Osteoblast (primary cell): ENCODE measurements at regions not wholly inside any gene's neighbourhood (a gene's known extent, or its start where the extent isn't known, plus 50 kb on each side); places are given as distances from the start of the nearest gene placed in this dataset.
A peak's percentile ranks its signal among the peaks of the same experiment; 100 is the strongest.

Experiments
- DNase-seq: peaks from one replicate; pipeline ENCODE4 v3.0.0; 2011; ENCODE audit warnings: low spot score, mixed read lengths; ENCODE audit not compliant: insufficient read length; ENCODE audit errors: missing footprints
- H2AFZ ChIP-seq: 2 replicates; pipeline ENCODE4 v1.6.0; 2011; ENCODE audit warnings: mild to moderate bottlenecking, low read length
- H3K27ac ChIP-seq: 2 replicates; pipeline ENCODE4 v1.5.1; 2011; ENCODE audit warnings: mild to moderate bottlenecking, low read depth, low read length, moderate library complexity
- H3K27me3 ChIP-seq: 2 replicates; pipeline ENCODE4 v1.6.0; 2012; ENCODE audit warnings: mild to moderate bottlenecking, control low read depth, inconsistent platforms, low read length, moderate library complexity; ENCODE audit not compliant: insufficient read depth
- H3K36me3 ChIP-seq: 2 replicates; pipeline ENCODE4 v1.5.1; 2011; ENCODE audit warnings: mild to moderate bottlenecking, low read length, control low read depth, moderate library complexity; ENCODE audit not compliant: insufficient read depth
- H3K4me1 ChIP-seq: 2 replicates; pipeline ENCODE4 v1.5.1; 2011; ENCODE audit warnings: mild to moderate bottlenecking, low read length, control low read depth, moderate library complexity; ENCODE audit not compliant: insufficient read depth
- H3K4me2 ChIP-seq: 2 replicates; pipeline ENCODE4 v1.6.0; 2011; ENCODE audit warnings: mild to moderate bottlenecking, low read length; ENCODE audit not compliant: insufficient read depth
- H3K4me3 ChIP-seq: fragments of 200-600 bp; sonication (generic); 3 replicates; pipeline ENCODE4 v1.5.1; 2012; ENCODE audit warnings: mild to moderate bottlenecking, low read length, inconsistent platforms; ENCODE audit not compliant: insufficient read depth
- H3K79me2 ChIP-seq: 2 replicates; pipeline ENCODE4 v1.6.0; 2012; ENCODE audit warnings: mild to moderate bottlenecking, low read length, control low read depth, inconsistent platforms; ENCODE audit not compliant: insufficient read depth
- H3K9me3 ChIP-seq: 2 replicates; pipeline ENCODE4 v1.5.1; 2011; ENCODE audit warnings: low read depth, low read length, control low read depth
- H4K20me1 ChIP-seq: 2 replicates; pipeline ENCODE4 v1.6.0; 2012; ENCODE audit warnings: mild to moderate bottlenecking, low read length, control low read depth; ENCODE audit not compliant: insufficient read depth
- CTCF ChIP-seq: IDR thresholded peaks from 2 replicates; pipeline ENCODE4 v1.5.1; 2011; ENCODE audit warnings: mild to moderate bottlenecking, low read depth, low read length, moderate library complexity; ENCODE audit errors: extremely low read depth

DNA sequence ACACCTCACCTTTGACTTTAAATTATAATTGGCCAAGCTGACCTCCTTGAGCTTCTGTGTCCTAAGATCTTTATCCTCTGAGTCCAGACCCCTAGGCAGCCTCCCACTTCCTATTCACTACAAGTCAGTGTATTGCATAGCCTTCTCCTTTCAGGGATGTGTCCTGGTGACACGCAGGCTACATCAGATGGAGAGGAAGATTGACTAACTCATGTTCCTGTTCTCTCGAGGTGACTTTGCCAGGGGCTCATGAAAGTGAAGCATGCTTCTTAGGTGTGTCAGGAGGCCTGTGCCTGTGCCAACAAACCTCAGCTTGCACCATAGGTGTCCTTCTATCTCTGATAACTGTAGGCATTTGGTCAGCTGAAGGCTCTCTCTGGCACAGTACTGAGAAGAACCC, 195.7 kb upstream of the HS3ST1 start:
- Histone ChIP-seq H3K4me1 (no peaks in the 10 kb centered on the region), H3K4me2 (no peak overlapping the region), H3K27ac (no peak overlapping the region), H3K4me3 (no peak overlapping the region), H3K27me3 (no peaks in the 10 kb centered on the region), H3K9me3 (no peaks in the 10 kb centered on the region), H3K79me2 (no peaks in the 10 kb centered on the region), H3K36me3 (no peaks in the 10 kb centered on the region), H2AFZ (no peak overlapping the region), H4K20me1 (no peaks in the 10 kb centered on the region)
- no peak for DNase-seq
- no peak for TF ChIP-seq CTCF

GRCh38 chr4:11623726-11624037, 195.0 kb upstream of the HS3ST1 start:
- H2AFZ ChIP-seq, result no peak overlapping the region
- H3K79me2 ChIP-seq, result no peaks in the 10 kb centered on the region
- H3K27ac ChIP-seq, result no peak overlapping the region
- H3K9me3 ChIP-seq, result no peaks in the 10 kb centered on the region
- peak; percentile 36 for TF ChIP-seq CTCF
- no peaks in the 10 kb centered on the region for H4K20me1 ChIP-seq
- no peaks in the 10 kb centered on the region for H3K4me1 ChIP-seq
- no peaks in the 10 kb centered on the region for H3K36me3 ChIP-seq
- peak; percentile 8 for DNase-seq
- H3K27me3 ChIP-seq, result no peaks in the 10 kb centered on the region
- H3K4me2 ChIP-seq, result no peak overlapping the region
- H3K4me3 ChIP-seq, result no peak overlapping the region

DNA sequence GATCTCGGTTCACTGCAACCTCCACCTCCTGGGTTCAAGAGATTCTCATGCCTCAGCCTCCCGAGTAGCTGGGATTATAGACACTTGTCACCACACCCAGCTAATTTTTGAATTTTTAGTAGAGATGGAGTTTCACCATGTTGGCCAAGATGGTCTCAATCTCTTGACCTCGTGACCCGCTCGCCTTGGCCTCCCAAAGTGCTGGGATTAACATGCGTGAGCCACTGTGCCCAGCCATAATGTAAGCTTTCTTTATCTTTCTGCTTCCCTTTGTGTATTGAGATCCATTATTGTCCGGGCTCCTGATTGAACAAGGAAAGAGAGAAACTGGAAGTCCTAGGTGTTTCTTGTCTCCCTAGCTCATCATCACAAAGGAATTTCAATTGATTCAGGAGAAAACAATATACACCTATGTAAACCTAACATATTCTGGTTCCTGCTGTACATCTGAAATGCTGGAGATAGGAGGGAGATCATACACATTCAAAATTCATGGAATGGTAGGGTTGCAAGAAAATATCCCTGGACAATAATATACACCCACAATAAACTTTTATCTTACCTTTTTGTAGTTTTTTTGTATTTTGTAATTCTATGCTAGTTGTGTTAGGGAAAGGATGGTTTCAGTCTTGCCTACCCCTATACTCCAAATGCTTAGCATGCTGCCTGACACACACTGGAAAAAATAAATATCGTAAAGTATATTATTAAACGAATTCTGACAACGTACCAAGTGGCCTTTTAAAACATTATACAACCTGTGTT, 194.4 kb upstream of the HS3ST1 start:
- Histone ChIP-seq H3K27ac (no peak overlapping the region), H3K36me3 (no peaks in the 10 kb centered on the region), H2AFZ (no peak overlapping the region), H3K4me1 (no peaks in the 10 kb centered on the region), H4K20me1 (no peaks in the 10 kb centered on the region), H3K27me3 (no peaks in the 10 kb centered on the region), H3K4me3 (no peak overlapping the region), H3K9me3 (no peaks in the 10 kb centered on the region), H3K79me2 (no peaks in the 10 kb centered on the region), H3K4me2 (no peak overlapping the region)
- no peak for TF ChIP-seq CTCF
- no peak for DNase-seq

GRCh38 chr4:11620861-11621260, 192.2 kb upstream of the HS3ST1 start:
- no peaks in the 10 kb centered on the region for H4K20me1 ChIP-seq
- no peak overlapping the region for H2AFZ ChIP-seq
- no peak overlapping the region for H3K4me2 ChIP-seq
- H3K4me1 ChIP-seq, result no peaks in the 10 kb centered on the region
- no peak for TF ChIP-seq CTCF
- H3K9me3 ChIP-seq, result no peaks in the 10 kb centered on the region
- no peaks in the 10 kb centered on the region for H3K36me3 ChIP-seq
- no peak overlapping the region for H3K4me3 ChIP-seq
- H3K79me2 ChIP-seq, result no peaks in the 10 kb centered on the region
- no peaks in the 10 kb centered on the region for H3K27me3 ChIP-seq
- DNase-seq, result peak; percentile 5
- H3K27ac ChIP-seq, result no peak overlapping the region
